VCaP (cell line): ENCODE measurements at regions not wholly inside any gene's neighbourhood (a gene's known extent, or its start where the extent isn't known, plus 50 kb on each side); places are given as distances from the start of the nearest gene placed in this dataset.
"Not testable (repeated sequence)": the region's sequence is repeated elsewhere in the genome, so short reads cannot be mapped to it uniquely, and the experiment has no call there.

ENCODE experiments used
- H3K27ac ChIP-seq: fragments of 450-650 bp; 2 replicates; pipeline ENCODE4 v1.5.1; 2017
- TF ChIP-seq, protein P1 (sequence below): fragments of 450-650 bp; conservative IDR thresholded peaks from 2 replicates; pipeline ENCODE4 v1.5.1; 2017; ENCODE audit warnings: mild to moderate bottlenecking, moderate library complexity

DNA sequence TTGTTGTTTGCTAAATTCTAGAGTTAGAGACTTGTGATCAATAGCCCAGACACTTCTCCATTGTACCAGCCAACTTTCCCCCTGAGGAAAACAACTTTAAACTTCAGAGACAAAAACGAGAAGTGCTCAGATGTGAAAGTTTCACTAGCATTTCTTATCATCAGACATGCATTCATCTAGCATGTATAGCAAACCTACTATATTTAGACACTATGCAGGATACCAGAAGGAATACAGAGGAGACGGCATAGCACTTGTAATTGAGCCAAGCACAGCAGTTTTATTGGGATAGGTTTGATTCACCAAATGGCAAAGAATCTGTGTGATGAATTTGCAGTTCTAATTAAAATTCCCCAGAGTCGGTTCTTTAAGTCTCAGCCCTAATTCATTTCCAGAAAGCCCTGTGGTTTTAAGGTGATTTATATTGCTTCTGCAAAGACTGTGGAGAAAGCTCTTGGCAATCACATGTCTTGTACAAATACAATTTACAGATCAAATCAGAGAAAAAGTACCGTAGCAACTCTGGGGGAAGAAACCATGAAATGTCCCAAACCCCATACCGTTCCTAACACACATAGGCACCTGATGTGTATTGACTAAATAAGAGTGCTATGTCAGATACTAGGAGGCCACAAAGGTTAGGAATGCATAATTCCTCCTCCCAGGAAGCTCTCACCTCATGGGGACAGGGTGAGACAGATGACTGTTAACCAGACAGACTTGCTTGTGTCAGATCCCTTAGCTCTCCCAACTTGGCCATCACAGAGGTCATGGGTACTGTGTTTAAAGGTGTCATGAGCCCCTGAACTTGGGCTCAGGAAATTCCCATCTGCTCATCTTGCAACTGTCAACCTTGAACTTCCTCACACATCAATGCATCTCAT is 69.6 kb upstream of the KRAS start:
- H3K27ac ChIP-seq: peak overlapping the region; percentile 33
- TF ChIP-seq, protein P1, sequence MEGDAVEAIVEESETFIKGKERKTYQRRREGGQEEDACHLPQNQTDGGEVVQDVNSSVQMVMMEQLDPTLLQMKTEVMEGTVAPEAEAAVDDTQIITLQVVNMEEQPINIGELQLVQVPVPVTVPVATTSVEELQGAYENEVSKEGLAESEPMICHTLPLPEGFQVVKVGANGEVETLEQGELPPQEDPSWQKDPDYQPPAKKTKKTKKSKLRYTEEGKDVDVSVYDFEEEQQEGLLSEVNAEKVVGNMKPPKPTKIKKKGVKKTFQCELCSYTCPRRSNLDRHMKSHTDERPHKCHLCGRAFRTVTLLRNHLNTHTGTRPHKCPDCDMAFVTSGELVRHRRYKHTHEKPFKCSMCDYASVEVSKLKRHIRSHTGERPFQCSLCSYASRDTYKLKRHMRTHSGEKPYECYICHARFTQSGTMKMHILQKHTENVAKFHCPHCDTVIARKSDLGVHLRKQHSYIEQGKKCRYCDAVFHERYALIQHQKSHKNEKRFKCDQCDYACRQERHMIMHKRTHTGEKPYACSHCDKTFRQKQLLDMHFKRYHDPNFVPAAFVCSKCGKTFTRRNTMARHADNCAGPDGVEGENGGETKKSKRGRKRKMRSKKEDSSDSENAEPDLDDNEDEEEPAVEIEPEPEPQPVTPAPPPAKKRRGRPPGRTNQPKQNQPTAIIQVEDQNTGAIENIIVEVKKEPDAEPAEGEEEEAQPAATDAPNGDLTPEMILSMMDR: no peak

DNA sequence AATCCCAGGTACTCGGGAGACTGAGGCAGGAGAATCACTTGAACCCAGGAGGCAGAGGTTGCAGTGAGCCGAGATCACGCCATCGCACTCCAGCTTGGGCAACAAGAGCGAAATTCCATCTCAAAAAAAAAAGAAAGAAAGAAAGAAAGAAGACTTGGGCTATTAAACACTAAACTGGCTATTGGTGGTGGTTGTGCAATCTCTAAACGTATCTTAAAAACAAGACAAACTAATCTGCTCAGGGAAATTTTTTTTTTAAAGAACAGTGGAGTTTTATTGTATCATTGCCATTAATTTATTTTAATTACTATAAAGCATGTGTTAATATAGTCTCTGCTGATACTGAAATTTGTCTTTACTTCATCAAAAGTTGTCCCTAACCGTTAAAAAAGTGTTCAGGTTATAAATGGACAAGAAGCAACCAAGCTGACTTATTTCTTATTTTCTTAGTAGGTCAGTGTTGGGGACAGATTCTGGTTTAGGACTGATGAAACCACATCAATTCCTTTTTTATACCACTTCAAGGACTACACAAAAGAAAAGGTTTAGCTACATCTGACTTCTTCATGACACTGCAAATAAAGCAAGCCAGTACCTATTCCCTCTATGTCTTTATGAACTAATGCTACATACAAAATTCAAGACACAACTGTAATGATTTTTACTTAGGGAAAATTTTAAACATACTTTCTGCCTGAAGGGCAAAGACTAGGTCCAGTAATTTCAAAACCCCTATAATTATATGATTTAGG is 68.7 kb upstream of the KRAS start:
- H3K27ac ChIP-seq: no peak overlapping the region; the same call in 1 of the 2 replicates

DNA sequence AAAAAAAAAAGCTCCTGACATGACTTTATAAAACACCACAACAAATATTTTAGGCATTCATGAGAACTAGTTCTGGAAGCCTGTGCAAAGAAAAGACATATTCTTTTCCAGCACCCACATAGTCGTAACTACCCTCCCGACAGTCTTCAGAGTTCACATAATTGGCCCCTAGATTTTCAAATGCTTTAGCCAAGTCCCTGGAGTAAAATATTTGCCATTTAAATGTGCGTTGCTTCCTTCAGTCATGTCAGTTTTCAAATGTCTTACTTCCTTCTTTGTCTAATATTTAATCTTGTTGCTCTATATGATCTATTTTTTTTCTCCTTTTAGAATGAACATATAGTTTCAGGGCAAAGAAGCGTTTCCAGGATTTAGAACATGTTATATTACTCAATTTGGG is 66.8 kb upstream of the KRAS start:
- TF ChIP-seq, protein P1: no peak
- no peak overlapping the region for H3K27ac ChIP-seq

More for the DNA sequence above, 68.7 kb upstream of the KRAS start:
- TF ChIP-seq, protein P1: no peak

DNA sequence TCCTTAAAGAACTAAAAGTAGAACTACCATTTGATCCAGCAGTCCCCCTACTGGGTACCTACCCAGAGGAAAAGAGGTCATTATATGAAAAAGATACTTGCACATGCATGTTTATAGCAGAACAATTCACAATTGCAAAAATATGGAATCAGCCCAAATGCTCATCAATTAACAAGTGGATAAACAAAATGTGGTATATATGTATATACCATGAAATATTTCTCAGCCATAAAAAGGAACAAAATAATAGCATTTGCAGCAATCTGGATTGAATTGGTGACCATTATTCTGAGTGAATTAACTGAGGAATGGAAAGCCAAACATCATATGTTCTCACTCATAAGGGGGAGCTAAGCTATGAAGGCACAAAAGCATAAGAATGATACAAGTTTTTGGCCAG is 64.7 kb upstream of the KRAS start:
- TF ChIP-seq, protein P1: no peak

DNA sequence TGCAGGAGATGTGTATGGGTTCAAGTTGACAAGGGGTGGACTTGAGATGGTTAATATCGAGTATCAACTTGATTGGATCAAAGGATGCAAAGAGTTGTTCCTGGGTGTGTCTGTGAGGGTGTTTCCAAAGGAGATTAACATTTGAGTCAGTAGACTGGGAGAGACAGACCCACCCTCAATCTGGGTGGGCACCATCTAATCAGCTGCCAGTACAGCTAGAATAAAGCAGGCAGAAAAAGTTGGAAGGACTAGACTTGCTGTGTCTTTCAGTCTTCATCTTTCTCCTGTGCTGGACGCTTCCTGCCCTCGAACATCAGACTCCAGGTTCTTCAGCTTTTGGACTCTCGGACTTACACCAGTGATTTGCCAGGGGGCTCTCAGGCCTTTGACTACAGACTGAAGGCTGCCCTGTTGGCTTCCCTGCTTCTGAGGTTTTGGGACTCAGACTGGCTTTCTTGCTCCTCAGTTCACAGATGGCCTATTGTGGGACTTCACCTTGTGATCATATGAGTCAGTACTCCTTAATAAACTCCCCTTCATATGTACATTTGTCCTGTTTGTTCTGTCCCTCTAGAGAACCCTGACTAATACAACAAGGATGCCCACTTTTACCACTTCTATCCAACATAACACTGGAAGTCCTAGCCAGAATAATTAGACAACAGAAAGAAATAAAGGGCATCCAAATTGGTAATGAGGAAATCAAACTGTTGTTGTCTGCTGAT is 62.7 kb upstream of the KRAS start:
- H3K27ac ChIP-seq: not testable (repeated sequence)

More for the DNA sequence above, 64.7 kb upstream of the KRAS start:
- H3K27ac ChIP-seq: no peak overlapping the region

DNA sequence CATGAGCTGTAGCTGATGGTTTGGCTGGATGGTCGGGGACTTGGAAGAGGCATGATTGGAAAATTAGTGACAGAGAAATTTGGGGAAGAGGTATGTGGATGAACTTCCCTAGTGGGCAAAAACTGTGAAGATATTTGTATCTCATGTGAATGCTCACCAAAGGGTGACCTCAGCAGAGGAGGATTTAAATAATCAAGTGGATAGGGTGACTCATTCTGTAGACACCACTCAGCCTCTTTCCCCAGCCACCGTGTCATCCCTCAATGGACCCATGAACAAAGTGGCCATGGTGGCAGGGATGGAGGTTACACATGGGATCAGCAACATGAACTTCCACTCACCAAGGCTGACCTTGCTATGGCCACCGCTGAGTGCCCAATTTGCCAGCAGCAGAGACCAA is 60.8 kb upstream of the KRAS start:
- H3K27ac ChIP-seq: no peak overlapping the region
- TF ChIP-seq, protein P1: no peak

DNA sequence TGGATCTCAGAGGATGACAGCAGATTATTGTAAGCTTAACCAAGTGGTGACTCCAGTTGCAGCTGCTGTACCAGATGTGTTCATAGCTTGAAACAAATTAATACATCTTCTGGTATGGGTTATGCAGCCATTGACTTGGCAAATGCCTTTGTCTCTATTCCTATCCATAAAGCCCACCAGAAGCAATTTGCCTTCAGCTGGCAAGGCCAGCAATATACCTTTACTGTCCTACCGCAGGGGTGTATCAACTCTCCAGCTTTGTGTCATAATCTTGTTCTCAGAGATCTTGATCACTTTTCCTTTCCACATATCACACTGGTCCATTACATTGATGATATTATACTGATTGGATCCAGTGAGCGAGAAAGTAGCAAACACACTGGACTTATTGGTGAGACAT is 59.3 kb upstream of the KRAS start:
- H3K27ac ChIP-seq: not testable (repeated sequence)

DNA sequence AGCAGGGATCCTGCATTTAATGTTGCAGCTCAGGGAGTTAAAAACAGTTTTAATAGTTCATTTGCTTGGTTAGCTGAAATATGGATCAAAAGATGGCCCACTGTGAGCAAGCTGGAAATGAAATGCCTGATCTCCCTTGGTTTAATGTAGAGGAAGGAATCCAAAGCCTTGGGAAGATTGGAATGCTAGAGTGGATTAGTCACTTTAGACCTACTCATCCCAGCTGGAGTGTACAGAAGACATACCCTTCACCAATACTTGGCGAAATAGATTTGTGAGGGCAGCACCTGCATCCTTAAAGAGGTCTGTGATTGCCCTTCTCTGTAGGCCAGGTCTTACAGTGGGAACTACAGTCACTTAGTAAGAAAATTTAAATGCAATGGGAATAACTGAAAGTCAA is 58.0 kb upstream of the KRAS start:
- TF ChIP-seq, protein P1: no peak
- H3K27ac ChIP-seq: no peak overlapping the region
